ENCODE measurements at regions not wholly inside any gene's neighbourhood (a gene's known extent, or its start where the extent isn't known, plus 50 kb on each side); places are given as distances from the start of the nearest gene placed in this dataset.

- no peak for DNase-seq (ENCODE audit: low spot score)
Observed at GRCh38 chr10:128528781-128529180, 402.6 kb upstream of the MKI67 start.

GRCh38 chr10:128529225-128529624, 403.0 kb upstream of the MKI67 start:
- DNase-seq (ENCODE audit: low spot score): no peak

- peak; percentile 12 for DNase-seq (ENCODE audit: low spot score)
Observed at GRCh38 chr10:128530301-128530700, 404.1 kb upstream of the MKI67 start.

GRCh38 chr10:128530946-128531345, 404.7 kb upstream of the MKI67 start:
- no peak for DNase-seq (ENCODE audit: low spot score)

- DNase-seq (ENCODE audit: low spot score): no peak
Observed at GRCh38 chr10:128534686-128535085, 408.5 kb upstream of the MKI67 start.

- DNase-seq (ENCODE audit: low spot score): no peak
Observed at GRCh38 chr10:128536259-128536658, 410.0 kb upstream of the MKI67 start.

- DNase-seq (ENCODE audit: low spot score): no peak
Observed at GRCh38 chr10:128537834-128538330, 411.7 kb upstream of the MKI67 start.

GRCh38 chr10:128538671-128539070, 412.4 kb upstream of the MKI67 start:
- no peak for DNase-seq (ENCODE audit: low spot score)

GRCh38 chr10:128539510-128540127, 413.4 kb upstream of the MKI67 start:
- no peak for DNase-seq (ENCODE audit: low spot score)

GRCh38 chr10:128540128-128540762, 414.0 kb upstream of the MKI67 start:
- DNase-seq (ENCODE audit: low spot score): no peak

GRCh38 chr10:128540781-128541761, 414.8 kb upstream of the MKI67 start:
- DNase-seq (ENCODE audit: low spot score): peak; percentile 19

GRCh38 chr10:128541926-128542475, 415.8 kb upstream of the MKI67 start:
- no peak for DNase-seq (ENCODE audit: low spot score)

- DNase-seq (ENCODE audit: low spot score): no peak
Observed at GRCh38 chr10:128542659-128543058, 416.4 kb upstream of the MKI67 start.

- DNase-seq (ENCODE audit: low spot score): no peak
Observed at GRCh38 chr10:128543151-128543550, 416.9 kb upstream of the MKI67 start.

GRCh38 chr10:128545216-128545615, 419.0 kb upstream of the MKI67 start:
- DNase-seq (ENCODE audit: low spot score): no peak

GRCh38 chr10:128546651-128547165, 420.5 kb upstream of the MKI67 start:
- DNase-seq (ENCODE audit: low spot score): no peak

- DNase-seq (ENCODE audit: low spot score): no peak
Observed at GRCh38 chr10:128549101-128549608, 422.9 kb upstream of the MKI67 start.

- DNase-seq (ENCODE audit: low spot score): no peak
Observed at GRCh38 chr10:128550045-128550444, 423.8 kb upstream of the MKI67 start.

GRCh38 chr10:128551475-128551874, 425.3 kb upstream of the MKI67 start:
- DNase-seq (ENCODE audit: low spot score): no peak

GRCh38 chr10:128553755-128554154, 427.5 kb upstream of the MKI67 start:
- DNase-seq (ENCODE audit: low spot score): no peak

GRCh38 chr10:128556182-128557110, 430.2 kb upstream of the MKI67 start:
- no peak for DNase-seq (ENCODE audit: low spot score)

Measured in putamen (tissue), 1 donor.